SKM-1 treated with dmso at 0.1 percent for 144 hours (cell line): ENCODE measurements at regions not wholly inside any gene's neighbourhood (a gene's known extent, or its start where the extent isn't known, plus 50 kb on each side); places are given as distances from the start of the nearest gene placed in this dataset.
A peak's percentile ranks its signal among the peaks of the same experiment; 100 is the strongest.
"Not testable (repeated sequence)": the region's sequence is repeated elsewhere in the genome, so short reads cannot be mapped to it uniquely, and the experiment has no call there.

Experiments
- DNase-seq: peaks from one replicate; lab custom pipeline; 2025; ENCODE audit not compliant: unreplicated experiment; lab: John Stamatoyannopoulos, UW

- DNase-seq: no peak
Measured at GRCh38 chr9:22217254-22217653, 208.1 kb upstream of the CDKN2B start.

- not testable (repeated sequence) for DNase-seq
Measured at GRCh38 chr9:22225856-22226255, 216.8 kb upstream of the CDKN2B start.

- no peak for DNase-seq
Measured at GRCh38 chr9:22227986-22228385, 218.6 kb upstream of the DMRTA1 start.

GRCh38 chr9:22228542-22228941 lies 218.1 kb upstream of the DMRTA1 start:
- no peak for DNase-seq

- no peak for DNase-seq
Measured at GRCh38 chr9:22229069-22229468, 217.6 kb upstream of the DMRTA1 start.

- DNase-seq: not testable (repeated sequence)
Measured at GRCh38 chr9:22231309-22231708, 215.3 kb upstream of the DMRTA1 start.

- DNase-seq: no peak
Measured at GRCh38 chr9:22232971-22233370, 213.7 kb upstream of the DMRTA1 start.

GRCh38 chr9:22237497-22238363 lies 208.9 kb upstream of the DMRTA1 start:
- DNase-seq: no peak

GRCh38 chr9:22238809-22239684 lies 207.6 kb upstream of the DMRTA1 start:
- peak; percentile 47 for DNase-seq

GRCh38 chr9:22240619-22241018 lies 206.0 kb upstream of the DMRTA1 start:
- no peak for DNase-seq

- no peak for DNase-seq
Measured at GRCh38 chr9:22241024-22241423, 205.6 kb upstream of the DMRTA1 start.

GRCh38 chr9:22241611-22242010 lies 205.0 kb upstream of the DMRTA1 start:
- peak; percentile 89 for DNase-seq

- peak; percentile 74 for DNase-seq
Measured at GRCh38 chr9:22244139-22245011, 202.2 kb upstream of the DMRTA1 start.

- DNase-seq: no peak
Measured at GRCh38 chr9:22255337-22255736, 191.3 kb upstream of the DMRTA1 start.

- no peak for DNase-seq
Measured at GRCh38 chr9:22256381-22256780, 190.2 kb upstream of the DMRTA1 start.

- DNase-seq: no peak
Measured at GRCh38 chr9:22257026-22257816, 189.4 kb upstream of the DMRTA1 start.

GRCh38 chr9:22265038-22265437 lies 181.6 kb upstream of the DMRTA1 start:
- no peak for DNase-seq

- DNase-seq: no peak
Measured at GRCh38 chr9:22265534-22265933, 181.1 kb upstream of the DMRTA1 start.

GRCh38 chr9:22274477-22274876 lies 172.1 kb upstream of the DMRTA1 start:
- DNase-seq: no peak

GRCh38 chr9:22278426-22278825 lies 168.2 kb upstream of the DMRTA1 start:
- DNase-seq: no peak
